Transverse colon (tissue), 4 donors: ENCODE measurements at regions not wholly inside any gene's neighbourhood (a gene's known extent, or its start where the extent isn't known, plus 50 kb on each side); places are given as distances from the start of the nearest gene placed in this dataset.

Source experiments
- DNase-seq: peaks from one replicate; pipeline ENCODE4 v3.0.0-alpha.2; 2019
- H3K27ac ChIP-seq, 4 donors: fragments of 200-600 bp; sonication (generic); 2 replicates each; pipeline ENCODE4 v1.5.1; 2016 to 2018; ENCODE audit warnings: inconsistent platforms in 4 of 4
- H3K27me3 ChIP-seq: fragments of 200-600 bp; sonication (generic); 2 replicates; pipeline ENCODE4 v1.5.1; 2017; ENCODE audit warnings: inconsistent platforms
- H3K36me3 ChIP-seq, 4 donors: fragments of 200-600 bp; sonication (generic); 2 replicates each; pipeline ENCODE4 v1.5.1; 2017 to 2019; ENCODE audit warnings: inconsistent platforms in 4 of 4
- H3K4me1 ChIP-seq, 4 donors: fragments of 200-600 bp; sonication (generic); 2 replicates each; pipeline ENCODE4 v1.5.1; 2017 to 2020; ENCODE audit warnings: inconsistent platforms in 4 of 4
- H3K4me3 ChIP-seq, 4 donors: fragments of 200-600 bp; sonication (generic); 1 replicate in 1 of 4; 2 replicates in 3 of 4; pipeline versions ENCODE4 v1.5.1 to v1.6.1; 2017 to 2019; ENCODE audit warnings: inconsistent platforms in 4 of 4
- H3K9me3 ChIP-seq, 2 donors: fragments of 200-600 bp; sonication (generic); 2 replicates each; pipeline ENCODE4 v1.5.1; 2017 to 2019; ENCODE audit warnings: inconsistent platforms in 2 of 2
- CTCF ChIP-seq, 5 experiments: fragments of 200-600 bp in 3 of 5; fragments of 450-650 bp in 2 of 5; sonication (generic) in 3 of 5; IDR thresholded peaks; 1 replicate in 2 of 5; 2 replicates in 3 of 5; pipeline ENCODE4 v1.5.1; 2016 to 2017; ENCODE audit warnings: antibody characterized with exemption in 5 of 5, inconsistent platforms in 3 of 5, mild to moderate bottlenecking in 2 of 5, moderate library complexity in 1 of 5
- EP300 ChIP-seq: sonication (generic); formaldehyde crosslinking; IDR thresholded peaks from one replicate; pipeline ENCODE4 v1.6.1; 2017; ENCODE audit warnings: antibody characterized with exemption, low read depth
- POLR2A ChIP-seq: fragments of 450-650 bp; IDR thresholded peaks from one replicate; pipeline ENCODE4 v1.6.1; 2016; ENCODE audit warnings: antibody characterized with exemption, mild to moderate bottlenecking, moderate library complexity
- POLR2AphosphoS5 ChIP-seq, 3 donors: sonication (generic); formaldehyde crosslinking; IDR thresholded peaks; one replicate each; pipeline ENCODE4 v1.6.1; 2016; ENCODE audit warnings: antibody characterized with exemption in 3 of 3
- WGBS, 2 donors: methylation state at CpG; one replicate each; pipeline ENCODE4 v1.1.5; 2018; ENCODE audit warnings: low coverage in 1 of 2; 5-methylcytosine and 5-hydroxymethylcytosine counted together
- in situ Hi-C, 4 donors: fragments of 200-750 bp; cut with MboI; loops; one replicate each; pipeline versions ENCODE4 v1.15.0 to v1.15.1; 2017; ENCODE audit warnings: low sequenced_read_pairs in 3 of 4, low pct_ligation_motif_present in 1 of 4, low pct_unique_long_range_greater_than_20kb in 1 of 4
- intact Hi-C: fragments of 100-400 bp; cut with DNase I; formaldehyde crosslinking; loops from one replicate; pipeline ENCODE4 v1.15.1; 2023; ENCODE audit warnings: low total_unique reads

GRCh38 chr10:129331839-129332220 is 135.2 kb upstream of the MGMT start:
- intact Hi-C loops = loop anchor here (10.0 kb wide), 1 partner anchor 297 kb away; no protein-coding TSS in a partner anchor
- TF ChIP-seq CTCF (IDR thresholded peaks at IDR 0.05) (no peak), POLR2A (no peak)
- Histone ChIP-seq H3K27ac (no peak overlapping the region), H3K36me3 (no peaks in the 10 kb centered on the region), H3K27me3 (no peaks in the 10 kb centered on the region), H3K9me3 (no peaks in the 10 kb centered on the region), H3K4me3 (no peak overlapping the region), H3K4me1 (no peaks in the 10 kb centered on the region)
- in situ Hi-C loops = loop anchor here in 1 of 4 donors (25.0 kb wide), 1 partner anchor 95 kb away; no protein-coding TSS in a partner anchor
- 89 to 93% methylated on average over 5 to 13 of the region's 13 CpGs for WGBS, 2 donors
- no peak for DNase-seq

- Histone ChIP-seq H3K27me3 (no peaks in the 10 kb centered on the region), H3K4me3 (no peak overlapping the region), H3K9me3 (no peaks in the 10 kb centered on the region), H3K36me3 (no peaks in the 10 kb centered on the region), H3K27ac (no peak overlapping the region), H3K4me1 (no peaks in the 10 kb centered on the region)
- 23 to 39% methylated on average over 5 to 6 of the region's 6 CpGs for WGBS, 2 donors
- in situ Hi-C loops = loop anchor here in 1 of 4 donors (25.0 kb wide), 1 partner anchor 95 kb away; no protein-coding TSS in a partner anchor
- TF ChIP-seq POLR2A (no peak), EP300 (no peak), CTCF (IDR thresholded peaks at IDR 0.05) (peak in 1 of 5 experiments; percentile 15), POLR2AphosphoS5 (IDR thresholded peaks at IDR 0.05) (no peak)
- no peak for DNase-seq
- intact Hi-C loops = loop anchor here (10.0 kb wide), 1 partner anchor 298 kb away; no protein-coding TSS in a partner anchor
Observed at GRCh38 chr10:129332476-129332875, 134.6 kb upstream of the MGMT start.

GRCh38 chr10:129333706-129334105 is 133.3 kb upstream of the MGMT start:
- WGBS, 2 donors = 80 to 86% methylated on average over 1 to 8 of the region's 8 CpGs
- Histone ChIP-seq H3K36me3 (no peaks in the 10 kb centered on the region), H3K4me1 (no peaks in the 10 kb centered on the region), H3K27ac (no peak overlapping the region), H3K4me3 (no peak overlapping the region), H3K27me3 (no peaks in the 10 kb centered on the region), H3K9me3 (no peaks in the 10 kb centered on the region)
- DNase-seq = no peak
- TF ChIP-seq POLR2A (no peak), CTCF (IDR thresholded peaks at IDR 0.05) (no peak), EP300 (no peak), POLR2AphosphoS5 (IDR thresholded peaks at IDR 0.05) (no peak)
- in situ Hi-C loops = loop anchor here in 1 of 4 donors (25.0 kb wide), 1 partner anchor 96 kb away; no protein-coding TSS in a partner anchor
- intact Hi-C loops = loop anchor here (10.0 kb wide), 1 partner anchor 299 kb away; no protein-coding TSS in a partner anchor

- Histone ChIP-seq H3K9me3 (no peaks in the 10 kb centered on the region), H3K27me3 (no peaks in the 10 kb centered on the region), H3K4me1 (no peaks in the 10 kb centered on the region), H3K36me3 (no peaks in the 10 kb centered on the region), H3K27ac (no peak overlapping the region), H3K4me3 (no peak overlapping the region)
- in situ Hi-C loops (loop anchor here in 1 of 4 donors (25.0 kb wide), 1 partner anchor 97 kb away; no protein-coding TSS in a partner anchor), intact Hi-C loops (loop anchor here (10.0 kb wide), 1 partner anchor 299 kb away; no protein-coding TSS in a partner anchor)
- DNase-seq = no peak
- TF ChIP-seq CTCF (IDR thresholded peaks at IDR 0.05) (no peak), POLR2AphosphoS5 (IDR thresholded peaks at IDR 0.05) (no peak), POLR2A (no peak)
- 83% methylated on average over 12 to 16 of the region's 16 CpGs for WGBS, 2 donors
Observed at GRCh38 chr10:129334266-129334665, 132.8 kb upstream of the MGMT start.
